Suprapubic skin (tissue), 4 donors: ENCODE measurements at regions not wholly inside any gene's neighbourhood (a gene's known extent, or its start where the extent isn't known, plus 50 kb on each side); places are given as distances from the start of the nearest gene placed in this dataset.

Source experiments
- DNase-seq, 2 donors: peaks; one replicate each; pipeline ENCODE4 v3.0.0-alpha.2; 2019; ENCODE audit warnings: low spot score in 2 of 2
- H3K27ac ChIP-seq: fragments of 200-600 bp; sonication (generic); one replicate; pipeline ENCODE4 v1.5.1; 2019
- H3K27me3 ChIP-seq: fragments of 200-600 bp; sonication (generic); one replicate; pipeline ENCODE4 v1.5.1; 2019
- H3K36me3 ChIP-seq: fragments of 200-600 bp; sonication (generic); one replicate; pipeline ENCODE4 v1.5.1; 2019
- H3K4me1 ChIP-seq: fragments of 200-600 bp; sonication (generic); one replicate; pipeline ENCODE4 v1.5.1; 2019
- H3K4me3 ChIP-seq: fragments of 200-600 bp; sonication (generic); one replicate; pipeline ENCODE4 v1.5.1; 2019; ENCODE audit warnings: mild to moderate bottlenecking
- H3K9me3 ChIP-seq: fragments of 200-600 bp; sonication (generic); one replicate; pipeline ENCODE4 v1.5.1; 2019
- CTCF ChIP-seq, 2 donors: fragments of 200-600 bp in 1 of 2; fragments of 450-650 bp in 1 of 2; sonication (generic) in 1 of 2; IDR thresholded peaks; one replicate each; pipeline ENCODE4 v1.5.1; 2016 to 2019; ENCODE audit warnings: antibody characterized with exemption in 2 of 2, mild to moderate bottlenecking in 1 of 2, moderate library complexity in 1 of 2
- EP300 ChIP-seq: sonication (generic); formaldehyde crosslinking; IDR thresholded peaks from one replicate; pipeline ENCODE4 v1.6.1; 2017; ENCODE audit warnings: antibody characterized with exemption
- POLR2A ChIP-seq, 2 donors: fragments of 450-650 bp; IDR thresholded peaks; one replicate each; pipeline ENCODE4 v1.6.1; 2017; ENCODE audit warnings: antibody characterized with exemption in 2 of 2, mild to moderate bottlenecking in 2 of 2, moderate library complexity in 2 of 2
- POLR2AphosphoS5 ChIP-seq, 3 donors: sonication (generic); formaldehyde crosslinking; IDR thresholded peaks; one replicate each; pipeline ENCODE4 v1.6.1; 2017; ENCODE audit warnings: antibody characterized with exemption in 3 of 3
- WGBS: methylation state at CpG from one replicate; pipeline ENCODE4 v1.1.5; 2018; 5-methylcytosine and 5-hydroxymethylcytosine counted together

GRCh38 chr16:86664522-86665318, 86.4 kb downstream of the FOXL1 start:
- no peak overlapping the region for H3K4me3 ChIP-seq
- TF ChIP-seq POLR2A (IDR thresholded peaks at IDR 0.05): no peak
- TF ChIP-seq EP300: no peak
- TF ChIP-seq POLR2AphosphoS5 (IDR thresholded peaks at IDR 0.05): no peak
- TF ChIP-seq CTCF (IDR thresholded peaks at IDR 0.05): no peak
- no peaks in the 10 kb centered on the region for H3K36me3 ChIP-seq
- DNase-seq: peak in 1 of 2 donors; percentile 72
- peaks cover 54% of the 10 kb centered on the region for H3K27me3 ChIP-seq
- H3K4me1 ChIP-seq: peaks cover 24% of the 10 kb centered on the region
- peak overlapping the region; percentile 2 for H3K27ac ChIP-seq
- no peaks in the 10 kb centered on the region for H3K9me3 ChIP-seq
- WGBS: 49% methylated on average over 9 of the region's 11 CpGs

GRCh38 chr16:86665319-86665675, 86.9 kb downstream of the FOXL1 start:
- no peak overlapping the region for H3K4me3 ChIP-seq

GRCh38 chr16:86665929-86666328, 87.6 kb downstream of the FOXL1 start:
- TF ChIP-seq POLR2AphosphoS5 (IDR thresholded peaks at IDR 0.05) (no peak), CTCF (IDR thresholded peaks at IDR 0.05) (no peak), POLR2A (IDR thresholded peaks at IDR 0.05) (no peak), EP300 (no peak)
- Histone ChIP-seq H3K36me3 (no peaks in the 10 kb centered on the region), H3K4me3 (no peak overlapping the region), H3K4me1 (peaks cover 25% of the 10 kb centered on the region), H3K27me3 (peaks cover 56% of the 10 kb centered on the region), H3K27ac (no peak overlapping the region), H3K9me3 (no peaks in the 10 kb centered on the region)
- 83% methylated on average over 3 of the region's 3 CpGs for WGBS
- no peak for DNase-seq

More at GRCh38 chr16:86665319-86665675, 86.9 kb downstream of the FOXL1 start:
- H3K27me3 ChIP-seq: peaks cover 56% of the 10 kb centered on the region
- no peak for DNase-seq
- peaks cover 25% of the 10 kb centered on the region for H3K4me1 ChIP-seq
- TF ChIP-seq CTCF (IDR thresholded peaks at IDR 0.05): no peak
- no peak for TF ChIP-seq POLR2A (IDR thresholded peaks at IDR 0.05)
- no peak for TF ChIP-seq EP300
- TF ChIP-seq POLR2AphosphoS5 (IDR thresholded peaks at IDR 0.05): no peak
- no peaks in the 10 kb centered on the region for H3K9me3 ChIP-seq
- no peaks in the 10 kb centered on the region for H3K36me3 ChIP-seq
- whole genome bisulfite sequencing: 48% methylated on average over 2 of the region's 2 CpGs
- H3K27ac ChIP-seq: no peak overlapping the region

- no peaks in the 10 kb centered on the region for H3K36me3 ChIP-seq
- H3K27me3 ChIP-seq: peaks cover 49% of the 10 kb centered on the region
- DNase-seq: peak in 1 of 2 donors; percentile 28
- no peak overlapping the region for H3K4me3 ChIP-seq
- no peak for TF ChIP-seq POLR2A (IDR thresholded peaks at IDR 0.05)
- TF ChIP-seq EP300: no peak
- TF ChIP-seq POLR2AphosphoS5 (IDR thresholded peaks at IDR 0.05): no peak
- no peak for TF ChIP-seq CTCF (IDR thresholded peaks at IDR 0.05)
- WGBS: 37% methylated on average over 3 of the region's 3 CpGs
- H3K27ac ChIP-seq: no peak overlapping the region
- peaks cover 25% of the 10 kb centered on the region for H3K4me1 ChIP-seq
- no peaks in the 10 kb centered on the region for H3K9me3 ChIP-seq
Measured at GRCh38 chr16:86667035-86667434, 88.7 kb downstream of the FOXL1 start.

GRCh38 chr16:86668136-86668910, 90.0 kb downstream of the FOXL1 start:
- Histone ChIP-seq H3K4me3 (no peak overlapping the region), H3K4me1 (peaks cover 25% of the 10 kb centered on the region), H3K27me3 (peaks cover 48% of the 10 kb centered on the region), H3K9me3 (no peaks in the 10 kb centered on the region), H3K27ac (no peak overlapping the region), H3K36me3 (no peaks in the 10 kb centered on the region)
- no peak for TF ChIP-seq POLR2A (IDR thresholded peaks at IDR 0.05)
- no peak for TF ChIP-seq CTCF (IDR thresholded peaks at IDR 0.05)
- TF ChIP-seq EP300: no peak
- no peak for TF ChIP-seq POLR2AphosphoS5 (IDR thresholded peaks at IDR 0.05)
- WGBS: 39% methylated on average over 8 of the region's 8 CpGs
- DNase-seq: no peak
